ENCODE measurements at regions not wholly inside any gene's neighbourhood (a gene's known extent, or its start where the extent isn't known, plus 50 kb on each side); places are given as distances from the start of the nearest gene placed in this dataset.

- no peak for TF ChIP-seq CTCF (IDR thresholded peaks at IDR 0.05)
- TF ChIP-seq ZFX (IDR thresholded peaks at IDR 0.05; ENCODE audit: borderline replicate concordance), result no peak
Observed at GRCh38 chr1:67629370-67630075, 55.5 kb upstream of the GADD45A start.
